Transverse colon (tissue), 4 donors: ENCODE measurements at regions not wholly inside any gene's neighbourhood (a gene's known extent, or its start where the extent isn't known, plus 50 kb on each side); places are given as distances from the start of the nearest gene placed in this dataset.

ENCODE experiments used
- DNase-seq: peaks from one replicate; pipeline ENCODE4 v3.0.0-alpha.2; 2019
- H3K27ac ChIP-seq, 4 donors: fragments of 200-600 bp; sonication (generic); 2 replicates each; pipeline ENCODE4 v1.5.1; 2016 to 2018; ENCODE audit warnings: inconsistent platforms in 4 of 4
- H3K27me3 ChIP-seq: fragments of 200-600 bp; sonication (generic); 2 replicates; pipeline ENCODE4 v1.5.1; 2017; ENCODE audit warnings: inconsistent platforms
- H3K36me3 ChIP-seq, 4 donors: fragments of 200-600 bp; sonication (generic); 2 replicates each; pipeline ENCODE4 v1.5.1; 2017 to 2019; ENCODE audit warnings: inconsistent platforms in 4 of 4
- H3K4me1 ChIP-seq, 4 donors: fragments of 200-600 bp; sonication (generic); 2 replicates each; pipeline ENCODE4 v1.5.1; 2017 to 2020; ENCODE audit warnings: inconsistent platforms in 4 of 4
- H3K4me3 ChIP-seq, 4 donors: fragments of 200-600 bp; sonication (generic); 1 replicate in 1 of 4; 2 replicates in 3 of 4; pipeline versions ENCODE4 v1.5.1 to v1.6.1; 2017 to 2019; ENCODE audit warnings: inconsistent platforms in 4 of 4
- H3K9me3 ChIP-seq, 2 donors: fragments of 200-600 bp; sonication (generic); 2 replicates each; pipeline ENCODE4 v1.5.1; 2017 to 2019; ENCODE audit warnings: inconsistent platforms in 2 of 2
- CTCF ChIP-seq, 5 experiments: fragments of 200-600 bp in 3 of 5; fragments of 450-650 bp in 2 of 5; sonication (generic) in 3 of 5; IDR thresholded peaks; 1 replicate in 2 of 5; 2 replicates in 3 of 5; pipeline ENCODE4 v1.5.1; 2016 to 2017; ENCODE audit warnings: antibody characterized with exemption in 5 of 5, inconsistent platforms in 3 of 5, mild to moderate bottlenecking in 2 of 5, moderate library complexity in 1 of 5
- EP300 ChIP-seq: sonication (generic); formaldehyde crosslinking; IDR thresholded peaks from one replicate; pipeline ENCODE4 v1.6.1; 2017; ENCODE audit warnings: antibody characterized with exemption, low read depth
- POLR2A ChIP-seq: fragments of 450-650 bp; IDR thresholded peaks from one replicate; pipeline ENCODE4 v1.6.1; 2016; ENCODE audit warnings: antibody characterized with exemption, mild to moderate bottlenecking, moderate library complexity
- POLR2AphosphoS5 ChIP-seq, 3 donors: sonication (generic); formaldehyde crosslinking; IDR thresholded peaks; one replicate each; pipeline ENCODE4 v1.6.1; 2016; ENCODE audit warnings: antibody characterized with exemption in 3 of 3
- WGBS, 2 donors: methylation state at CpG; one replicate each; pipeline ENCODE4 v1.1.5; 2018; ENCODE audit warnings: low coverage in 1 of 2; 5-methylcytosine and 5-hydroxymethylcytosine counted together
- in situ Hi-C, 4 donors: fragments of 200-750 bp; cut with MboI; loops; one replicate each; pipeline versions ENCODE4 v1.15.0 to v1.15.1; 2017; ENCODE audit warnings: low sequenced_read_pairs in 3 of 4, low pct_ligation_motif_present in 1 of 4, low pct_unique_long_range_greater_than_20kb in 1 of 4
- intact Hi-C: fragments of 100-400 bp; cut with DNase I; formaldehyde crosslinking; loops from one replicate; pipeline ENCODE4 v1.15.1; 2023; ENCODE audit warnings: low total_unique reads

DNA sequence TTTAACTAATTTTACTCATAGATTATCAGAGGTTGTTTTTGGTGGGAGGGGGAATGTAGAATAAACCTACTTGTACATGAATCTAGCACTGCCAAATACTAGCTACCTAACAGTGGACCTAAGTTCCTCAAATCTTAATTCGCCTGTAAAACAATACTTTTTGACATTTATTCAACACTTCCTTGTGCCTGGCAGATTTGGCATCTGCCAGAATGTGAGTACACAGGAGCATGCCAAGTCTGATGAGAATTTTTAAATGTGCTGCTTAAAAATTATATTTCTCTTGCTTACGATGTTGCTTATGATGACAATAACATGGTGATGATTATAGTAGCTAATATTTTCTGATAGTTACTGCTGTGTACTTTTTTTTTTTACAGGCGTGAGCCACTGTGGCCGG, 240.2 kb upstream of the STARD13 start:
- no peak for TF ChIP-seq POLR2AphosphoS5 (IDR thresholded peaks at IDR 0.05)
- no peak for TF ChIP-seq EP300
- no peak for TF ChIP-seq CTCF (IDR thresholded peaks at IDR 0.05)
- no peak for TF ChIP-seq POLR2A
- intact Hi-C loops (no loop called here), in situ Hi-C loops (loop anchor here (25.0 kb wide), 4 partner anchors 288 to 938 kb away; partner anchors contain the start of gene PDS5B (in 3 of the 4))
- Histone ChIP-seq H3K36me3 (no peaks in the 10 kb centered on the region), H3K9me3 (no peaks in the 10 kb centered on the region), H3K27ac (no peak overlapping the region), H3K27me3 (no peaks in the 10 kb centered on the region), H3K4me3 (no peak overlapping the region), H3K4me1 (peaks cover 0 to 5% (median 0%) of the 10 kb centered on the region in 4 donors)
- 81 to 84% methylated on average over 4 of the region's 4 CpGs for WGBS, 2 donors
- no peak for DNase-seq

GRCh38 chr13:33526718-33527117, 241.2 kb upstream of the STARD13 start:
- Histone ChIP-seq H3K27ac (no peak overlapping the region), H3K4me3 (no peak overlapping the region), H3K9me3 (no peaks in the 10 kb centered on the region), H3K4me1 (peaks cover 0 to 5% (median 0%) of the 10 kb centered on the region in 4 donors), H3K27me3 (no peaks in the 10 kb centered on the region), H3K36me3 (no peaks in the 10 kb centered on the region)
- TF ChIP-seq EP300 (no peak), POLR2AphosphoS5 (IDR thresholded peaks at IDR 0.05) (no peak), POLR2A (no peak), CTCF (IDR thresholded peaks at IDR 0.05) (no peak)
- in situ Hi-C loops = loop anchor here (25.0 kb wide), 4 partner anchors 289 to 939 kb away; partner anchors contain the start of gene PDS5B (in 3 of the 4)
- DNase-seq = no peak
- intact Hi-C loops = no loop called here
- WGBS, 2 donors = 78 to 92% methylated on average over 3 of the region's 3 CpGs

- DNase-seq = no peak
- intact Hi-C loops (no loop called here), in situ Hi-C loops (loop anchor here (25.0 kb wide), 4 partner anchors 292 to 942 kb away; partner anchors contain the start of gene PDS5B (in 3 of the 4))
- no peak overlapping the region for H3K27ac ChIP-seq
- H3K4me3 ChIP-seq = no peak overlapping the region
- no peaks in the 10 kb centered on the region for H3K27me3 ChIP-seq
- H3K36me3 ChIP-seq = no peaks in the 10 kb centered on the region
- peaks cover 0 to 5% (median 0%) of the 10 kb centered on the region in 4 donors for H3K4me1 ChIP-seq
- H3K9me3 ChIP-seq = no peaks in the 10 kb centered on the region
- no peak for TF ChIP-seq POLR2A
- TF ChIP-seq CTCF (IDR thresholded peaks at IDR 0.05) = no peak
- TF ChIP-seq EP300 = no peak
- no peak for TF ChIP-seq POLR2AphosphoS5 (IDR thresholded peaks at IDR 0.05)
- WGBS, 2 donors = 87 to 91% methylated on average over 2 of the region's 2 CpGs
These were observed 243.3 kb upstream of the STARD13 start for GRCh38 chr13:33528896-33529295.

DNA sequence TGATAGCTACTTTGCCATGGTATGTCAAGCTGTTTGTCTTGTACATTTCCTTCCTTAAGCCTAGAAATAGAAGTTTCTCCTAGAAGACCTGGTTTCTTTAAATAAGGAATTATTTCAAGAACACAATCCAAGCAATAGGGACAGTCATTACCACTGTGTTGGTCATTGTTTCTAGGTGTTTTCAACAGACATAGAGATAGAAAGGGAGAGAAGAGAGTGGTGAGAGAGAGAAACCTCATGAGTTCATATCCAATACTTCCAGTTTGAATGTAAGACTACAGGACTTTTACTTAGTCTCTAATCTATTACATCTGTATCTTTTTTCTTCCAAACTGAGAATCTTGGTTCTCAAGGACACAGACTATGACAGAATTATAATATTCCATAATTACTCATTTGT, 245.9 kb upstream of the STARD13 start:
- peaks cover 0 to 15% (median 2%) of the 10 kb centered on the region in 4 donors for H3K4me1 ChIP-seq
- in situ Hi-C loops (loop anchor here (25.0 kb wide), 4 partner anchors 294 to 944 kb away; partner anchors contain the start of gene PDS5B (in 3 of the 4)), intact Hi-C loops (loop anchor here (1.0 kb wide), 1 partner anchor 16 kb away; no protein-coding TSS in a partner anchor)
- no peak for TF ChIP-seq EP300
- no peak for TF ChIP-seq POLR2A
- no peak for TF ChIP-seq POLR2AphosphoS5 (IDR thresholded peaks at IDR 0.05)
- TF ChIP-seq CTCF (IDR thresholded peaks at IDR 0.05) = no peak
- no peak overlapping the region for H3K27ac ChIP-seq
- no peak overlapping the region for H3K4me3 ChIP-seq
- DNase-seq = no peak
- H3K27me3 ChIP-seq = no peaks in the 10 kb centered on the region
- no peaks in the 10 kb centered on the region for H3K9me3 ChIP-seq
- H3K36me3 ChIP-seq = no peaks in the 10 kb centered on the region
